Neural progenitor cell (in vitro differentiated cells): ENCODE measurements at regions not wholly inside any gene's neighbourhood (a gene's known extent, or its start where the extent isn't known, plus 50 kb on each side); places are given as distances from the start of the nearest gene placed in this dataset.

Experiments
- DNase-seq: peaks from one replicate; pipeline ENCODE4 v3.0.0-alpha.2; 2016; ENCODE audit warnings: low spot score
- H2AFZ ChIP-seq: fragments of 200-600 bp; sonication (generic); replicated peaks from 2 replicates; pipeline ENCODE4 v1.6.1; 2016; ENCODE audit warnings: antibody characterized with exemption
- H3F3A ChIP-seq: fragments of 200-600 bp; sonication (generic); 2 replicates; pipeline ENCODE4 v1.6.1; 2016; ENCODE audit warnings: antibody characterized with exemption, low read depth
- H3K27ac ChIP-seq: fragments of 200-600 bp; sonication (generic); 2 replicates; pipeline ENCODE4 v1.5.1; 2016; ENCODE audit warnings: mild to moderate bottlenecking
- H3K27me3 ChIP-seq: fragments of 200-600 bp; sonication (generic); 2 replicates; pipeline ENCODE4 v1.6.1; 2016; ENCODE audit warnings: mild to moderate bottlenecking, moderate library complexity
- H3K36me3 ChIP-seq: fragments of 200-600 bp; sonication (generic); 2 replicates; pipeline ENCODE4 v1.5.1; 2016
- H3K4me1 ChIP-seq: fragments of 200-600 bp; sonication (generic); 2 replicates; pipeline ENCODE4 v1.6.1; 2016; ENCODE audit warnings: mixed run types
- H3K4me2 ChIP-seq: fragments of 200-600 bp; sonication (generic); 2 replicates; pipeline ENCODE4 v1.6.1; 2016
- H3K4me3 ChIP-seq: fragments of 200-600 bp; sonication (generic); 2 replicates; pipeline ENCODE4 v1.5.1; 2016
- H3K79me2 ChIP-seq: fragments of 200-600 bp; sonication (generic); 2 replicates; pipeline ENCODE4 v1.6.1; 2016; ENCODE audit warnings: low read depth
- H3K9ac ChIP-seq: fragments of 200-600 bp; sonication (generic); 2 replicates; pipeline ENCODE4 v1.6.1; 2016
- H3K9me3 ChIP-seq: fragments of 200-600 bp; sonication (generic); 2 replicates; pipeline ENCODE4 v1.5.1; 2016; ENCODE audit warnings: low read depth
- H4K20me1 ChIP-seq: fragments of 200-600 bp; sonication (generic); 2 replicates; pipeline ENCODE4 v1.6.1; 2016; ENCODE audit warnings: low read depth
- H3K27ac Mint-ChIP-seq: 3 replicates; pipeline ENCODE4 v1.8.0; 2021; ENCODE audit warnings: mixed read lengths
- H3K27me3 Mint-ChIP-seq: 2 replicates; pipeline ENCODE4 v1.8.0; 2022; ENCODE audit warnings: low read depth, mild to moderate bottlenecking, inconsistent platforms, moderate library complexity, mixed read lengths; ENCODE audit not compliant: insufficient read depth
- H3K36me3 Mint-ChIP-seq: 3 replicates; pipeline ENCODE4 v1.8.0; 2021; ENCODE audit warnings: mixed read lengths
- H3K4me1 Mint-ChIP-seq: 3 replicates; pipeline ENCODE4 v1.8.0; 2021; ENCODE audit warnings: mixed read lengths
- H3K4me3 Mint-ChIP-seq: 3 replicates; pipeline ENCODE4 v1.8.0; 2021; ENCODE audit warnings: mild to moderate bottlenecking, moderate library complexity, mixed read lengths
- H3K9me3 Mint-ChIP-seq: 3 replicates; pipeline ENCODE4 v1.8.0; 2020; ENCODE audit warnings: mixed read lengths
- CTCF ChIP-seq: fragments of 200-600 bp; sonication (generic); IDR thresholded peaks from 2 replicates; pipeline ENCODE4 v1.5.1; 2017; ENCODE audit warnings: antibody characterized with exemption, mild to moderate bottlenecking
- EZH2 ChIP-seq: fragments of 200-600 bp; sonication (generic); IDR thresholded peaks from 2 replicates; pipeline ENCODE4 v1.6.1; 2017; ENCODE audit warnings: antibody characterized with exemption, mild to moderate bottlenecking, moderate library complexity
- EZH2phosphoT487 ChIP-seq: fragments of 200-600 bp; sonication (generic); IDR thresholded peaks from 2 replicates; pipeline ENCODE4 v1.6.1; 2017; ENCODE audit warnings: antibody characterized with exemption

- H2AFZ ChIP-seq, result no peak overlapping the region
- no peak overlapping the region for H3K4me2 ChIP-seq
- H3K27ac ChIP-seq, result no peak overlapping the region
- Mint-ChIP-seq H3K4me1 (no peaks in the 10 kb centered on the region), H3K36me3 (peaks cover 10% of the 10 kb centered on the region), H3K27ac (no peak overlapping the region), H3K9me3 (peaks cover 34% of the 10 kb centered on the region), H3K4me3 (no peak overlapping the region), H3K27me3 (peaks cover 5% of the 10 kb centered on the region)
- H3K4me3 ChIP-seq, result no peak overlapping the region
- no peaks in the 10 kb centered on the region for H3K36me3 ChIP-seq
- no peaks in the 10 kb centered on the region for H3K4me1 ChIP-seq
- no peaks in the 10 kb centered on the region for H3K27me3 ChIP-seq
- peaks cover 8% of the 10 kb centered on the region for H3K9me3 ChIP-seq
- H4K20me1 ChIP-seq, result no peaks in the 10 kb centered on the region
- H3K79me2 ChIP-seq, result no peaks in the 10 kb centered on the region
- H3K9ac ChIP-seq, result no peak overlapping the region
- TF ChIP-seq CTCF, result no peak
- no peak for TF ChIP-seq EZH2
- no peak for TF ChIP-seq EZH2phosphoT487
- no peak for DNase-seq
- no peaks in the 10 kb centered on the region for H3F3A ChIP-seq
Observed at GRCh38 chr5:124207118-124207517, 539.3 kb downstream of the ZNF608 start.

GRCh38 chr5:124206540-124206939 is 539.9 kb downstream of the ZNF608 start:
- H3K9me3 ChIP-seq, result peaks cover 6% of the 10 kb centered on the region
- H3K4me1 ChIP-seq, result no peaks in the 10 kb centered on the region
- Mint-ChIP-seq H3K27me3 (peaks cover 5% of the 10 kb centered on the region), H3K4me3 (no peak overlapping the region), H3K9me3 (peaks cover 37% of the 10 kb centered on the region), H3K27ac (no peak overlapping the region), H3K4me1 (no peaks in the 10 kb centered on the region), H3K36me3 (peaks cover 14% of the 10 kb centered on the region)
- no peak overlapping the region for H3K4me3 ChIP-seq
- H3K9ac ChIP-seq, result no peak overlapping the region
- no peak for DNase-seq
- no peak for TF ChIP-seq CTCF
- no peak for TF ChIP-seq EZH2
- TF ChIP-seq EZH2phosphoT487, result no peak
- no peak overlapping the region for H3K4me2 ChIP-seq
- H3F3A ChIP-seq, result no peaks in the 10 kb centered on the region
- no peaks in the 10 kb centered on the region for H3K36me3 ChIP-seq
- no peaks in the 10 kb centered on the region for H4K20me1 ChIP-seq
- no peaks in the 10 kb centered on the region for H3K27me3 ChIP-seq
- no peaks in the 10 kb centered on the region for H3K79me2 ChIP-seq
- no peak overlapping the region for H2AFZ ChIP-seq
- H3K27ac ChIP-seq, result no peak overlapping the region

- Histone ChIP-seq H3K27ac (no peak overlapping the region), H4K20me1 (no peaks in the 10 kb centered on the region), H3K4me3 (no peak overlapping the region), H3K9ac (no peak overlapping the region), H3K4me1 (no peaks in the 10 kb centered on the region), H3K27me3 (no peaks in the 10 kb centered on the region), H3F3A (no peaks in the 10 kb centered on the region), H3K4me2 (no peak overlapping the region), H3K9me3 (peaks cover 6% of the 10 kb centered on the region), H2AFZ (no peak overlapping the region), H3K36me3 (no peaks in the 10 kb centered on the region), H3K79me2 (no peaks in the 10 kb centered on the region)
- no peak overlapping the region for H3K4me3 Mint-ChIP-seq
- H3K36me3 Mint-ChIP-seq, result peaks cover 18% of the 10 kb centered on the region
- DNase-seq, result no peak
- peaks cover 9% of the 10 kb centered on the region for H3K27me3 Mint-ChIP-seq
- peaks cover 25% of the 10 kb centered on the region for H3K4me1 Mint-ChIP-seq
- no peak overlapping the region for H3K27ac Mint-ChIP-seq
- peaks cover 47% of the 10 kb centered on the region for H3K9me3 Mint-ChIP-seq
- TF ChIP-seq EZH2, result no peak
- no peak for TF ChIP-seq EZH2phosphoT487
- no peak for TF ChIP-seq CTCF
Observed at GRCh38 chr5:124203303-124203702, 543.1 kb downstream of the ZNF608 start.

- H3K79me2 ChIP-seq, result no peaks in the 10 kb centered on the region
- Mint-ChIP-seq H3K36me3 (peaks cover 18% of the 10 kb centered on the region), H3K4me3 (no peak overlapping the region), H3K9me3 (peaks cover 47% of the 10 kb centered on the region), H3K4me1 (peaks cover 55% of the 10 kb centered on the region), H3K27me3 (peaks cover 9% of the 10 kb centered on the region), H3K27ac (peak overlapping the region; percentile 40)
- TF ChIP-seq EZH2 (no peak), CTCF (no peak), EZH2phosphoT487 (no peak)
- H4K20me1 ChIP-seq, result no peaks in the 10 kb centered on the region
- H3K9me3 ChIP-seq, result peaks cover 6% of the 10 kb centered on the region
- H3K36me3 ChIP-seq, result no peaks in the 10 kb centered on the region
- no peaks in the 10 kb centered on the region for H3K4me1 ChIP-seq
- H3K27ac ChIP-seq, result no peak overlapping the region
- no peak overlapping the region for H3K4me3 ChIP-seq
- no peaks in the 10 kb centered on the region for H3K27me3 ChIP-seq
- no peak overlapping the region for H2AFZ ChIP-seq
- H3K4me2 ChIP-seq, result no peak overlapping the region
- no peak for DNase-seq
- no peak overlapping the region for H3K9ac ChIP-seq
- H3F3A ChIP-seq, result no peaks in the 10 kb centered on the region
Observed at GRCh38 chr5:124200381-124200780, 546.1 kb downstream of the ZNF608 start.
